ENCODE measurements at regions not wholly inside any gene's neighbourhood (a gene's known extent, or its start where the extent isn't known, plus 50 kb on each side); places are given as distances from the start of the nearest gene placed in this dataset.
"Not testable (repeated sequence)": the region's sequence is repeated elsewhere in the genome, so short reads cannot be mapped to it uniquely, and the experiment has no call there.

DNA sequence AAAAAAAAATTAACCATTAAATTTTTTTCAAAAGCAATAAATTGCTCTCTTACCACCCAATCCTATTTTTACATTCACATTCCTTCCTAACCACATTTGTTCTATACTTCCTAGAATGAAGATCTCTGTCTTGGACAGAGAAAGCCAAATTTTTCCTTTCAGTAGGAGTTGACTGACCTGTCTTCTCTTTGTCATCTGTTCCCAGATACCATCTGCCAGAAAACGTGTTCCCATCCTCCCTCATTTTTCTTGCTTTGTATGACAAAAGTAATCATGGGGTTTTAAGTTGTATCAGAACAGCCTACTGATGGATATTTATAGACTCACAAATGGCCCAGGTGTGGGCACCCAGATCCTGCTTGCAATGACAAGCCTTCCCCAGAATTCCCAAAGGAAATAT lies 182.1 kb downstream of the CYP26B1 start:
- FAIRE-seq (no peak), DNase-seq (ENCODE audit: insufficient read length) (no peak)
- TF ChIP-seq POLR2AphosphoS5 (IDR thresholded peaks at IDR 0.05; ENCODE audit: low read depth, low read length) (no peak), POLR2A (IDR thresholded peaks at IDR 0.05; ENCODE audit: low read depth, low read length) (no peak), TAF1 (IDR thresholded peaks at IDR 0.05; ENCODE audit: borderline replicate concordance, low read depth, low read length) (no peak)

DNA sequence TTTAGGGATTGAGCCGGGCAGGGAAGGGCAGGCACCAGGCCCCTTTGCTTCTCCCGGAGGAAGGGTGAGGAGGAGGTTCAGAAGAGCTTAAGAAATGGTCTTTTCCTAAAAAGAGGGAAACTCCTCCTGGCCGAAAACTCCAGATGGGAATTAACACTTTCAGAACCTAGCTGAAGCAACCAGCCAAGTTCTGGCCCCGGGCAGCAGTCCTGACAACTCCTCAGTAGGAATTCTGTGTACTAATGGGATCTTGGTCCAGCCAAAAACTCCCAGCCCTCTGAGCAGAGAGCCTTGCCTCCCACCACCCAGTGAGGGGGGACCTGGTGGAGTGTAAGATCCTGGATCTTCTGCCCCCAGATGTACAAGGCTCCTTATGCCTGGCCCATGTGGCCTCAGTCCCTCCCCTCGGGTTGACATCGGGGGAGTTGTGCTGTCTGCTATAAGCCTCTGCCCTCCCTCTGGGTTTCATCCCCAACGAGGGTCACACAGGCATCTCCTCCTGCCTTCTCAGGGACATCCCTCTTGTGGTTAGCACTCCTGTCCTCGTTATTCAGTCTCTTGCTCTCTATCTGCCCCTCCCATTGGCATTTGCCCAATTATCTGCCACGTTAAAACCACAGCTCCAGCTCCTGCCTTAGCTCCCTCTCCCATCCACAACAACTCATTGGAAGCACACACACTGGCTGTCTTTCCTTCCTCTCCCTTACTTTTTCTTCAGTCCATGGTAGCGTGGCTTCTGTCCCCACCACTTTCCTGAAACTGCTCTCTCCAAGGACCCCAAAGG lies 184.6 kb downstream of the CYP26B1 start:
- FAIRE-seq (no peak), DNase-seq (ENCODE audit: insufficient read length) (no peak)
- TF ChIP-seq POLR2AphosphoS5 (IDR thresholded peaks at IDR 0.05; ENCODE audit: low read depth, low read length) (no peak), POLR2A (IDR thresholded peaks at IDR 0.05; ENCODE audit: low read depth, low read length) (no peak), TAF1 (IDR thresholded peaks at IDR 0.05; ENCODE audit: borderline replicate concordance, low read depth, low read length) (no peak)

DNA sequence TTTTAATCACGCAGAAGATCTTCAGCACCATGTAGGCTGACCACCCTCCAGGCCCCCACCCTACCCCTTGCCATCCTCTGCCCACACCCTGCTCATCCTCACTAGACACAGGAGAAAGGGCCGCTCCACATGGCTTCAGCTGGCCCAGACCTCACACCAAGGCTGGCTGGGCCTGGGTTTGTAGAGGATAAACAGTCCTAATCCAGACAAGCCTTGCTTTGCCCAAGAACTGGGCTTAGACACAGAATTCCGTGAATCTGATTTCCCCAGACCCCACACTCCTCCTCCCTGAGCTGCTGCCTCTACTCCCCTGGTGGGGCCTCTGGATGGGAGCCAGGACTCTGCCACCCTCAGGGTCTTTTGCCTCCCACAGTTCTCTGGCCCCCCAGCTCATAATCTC lies 185.3 kb downstream of the CYP26B1 start:
- DNase-seq (ENCODE audit: insufficient read length) (no peak), FAIRE-seq (no peak)
- TF ChIP-seq POLR2AphosphoS5 (IDR thresholded peaks at IDR 0.05; ENCODE audit: low read depth, low read length): no peak
- TF ChIP-seq POLR2A (IDR thresholded peaks at IDR 0.05; ENCODE audit: low read depth, low read length): no peak
- TF ChIP-seq TAF1 (IDR thresholded peaks at IDR 0.05; ENCODE audit: borderline replicate concordance, low read depth, low read length): no peak

DNA sequence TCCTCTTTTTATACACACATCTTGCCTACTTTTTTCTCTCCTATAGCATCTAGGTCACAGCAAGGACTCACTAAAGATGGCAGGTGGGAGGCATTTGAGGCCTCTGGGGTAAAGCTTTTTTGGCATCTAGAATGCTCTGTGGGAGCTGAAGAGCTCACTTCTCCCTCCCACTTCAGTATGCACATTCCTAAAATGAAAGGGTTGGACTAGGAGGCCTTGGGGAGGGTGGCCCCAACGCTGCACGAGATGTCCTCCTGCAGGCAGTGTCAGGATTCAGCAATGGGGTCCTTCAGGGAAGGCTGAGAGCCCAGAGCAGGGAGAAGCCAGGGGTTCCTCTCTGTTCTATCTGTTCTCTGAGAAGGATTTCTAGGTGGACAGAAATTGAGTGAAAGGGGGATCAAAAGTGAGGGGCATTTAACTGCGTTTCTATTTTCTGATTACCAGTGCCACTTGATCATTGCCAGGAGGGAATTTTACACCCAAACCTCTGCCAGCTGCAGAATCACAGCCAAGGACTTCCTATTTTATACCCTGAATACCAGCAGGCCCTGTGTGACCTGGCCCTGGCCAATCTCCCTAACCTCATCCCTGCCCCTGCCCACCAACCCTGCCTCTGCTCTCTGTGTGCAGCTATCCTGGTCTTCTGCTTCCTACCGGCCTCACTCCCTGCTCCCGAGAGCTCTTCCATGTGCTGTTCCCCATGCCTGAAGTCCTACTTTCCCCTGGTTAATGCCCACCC lies 186.2 kb downstream of the CYP26B1 start:
- DNase-seq (ENCODE audit: insufficient read length): no peak
- no peak for TF ChIP-seq POLR2A (IDR thresholded peaks at IDR 0.05; ENCODE audit: low read depth, low read length)
- no peak for TF ChIP-seq TAF1 (IDR thresholded peaks at IDR 0.05; ENCODE audit: borderline replicate concordance, low read depth, low read length)
- no peak for TF ChIP-seq POLR2AphosphoS5 (IDR thresholded peaks at IDR 0.05; ENCODE audit: low read depth, low read length)
- no peak for FAIRE-seq

DNA sequence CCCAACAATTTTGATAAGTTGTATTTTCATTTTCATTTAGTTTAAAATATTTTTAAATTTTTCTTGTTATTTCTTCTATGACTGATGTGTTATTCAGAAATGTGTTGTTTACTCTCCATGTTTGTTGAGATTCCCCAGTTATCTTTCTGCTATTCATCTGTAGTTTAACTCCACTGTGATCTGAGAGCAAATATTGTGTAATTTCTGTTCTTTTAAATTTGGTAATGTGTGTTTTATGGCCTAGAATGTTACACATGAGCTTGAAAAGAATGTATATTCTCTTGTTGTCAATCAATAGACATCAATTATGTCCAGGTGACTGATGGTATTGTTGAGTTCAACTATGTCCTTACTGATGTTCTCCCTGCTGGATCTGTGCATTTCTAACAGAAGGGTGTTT lies 188.2 kb downstream of the CYP26B1 start:
- FAIRE-seq: no peak
- DNase-seq (ENCODE audit: insufficient read length): no peak
- no peak for TF ChIP-seq POLR2A (IDR thresholded peaks at IDR 0.05; ENCODE audit: low read depth, low read length)
- no peak for TF ChIP-seq TAF1 (IDR thresholded peaks at IDR 0.05; ENCODE audit: borderline replicate concordance, low read depth, low read length)
- TF ChIP-seq POLR2AphosphoS5 (IDR thresholded peaks at IDR 0.05; ENCODE audit: low read depth, low read length): no peak

DNA sequence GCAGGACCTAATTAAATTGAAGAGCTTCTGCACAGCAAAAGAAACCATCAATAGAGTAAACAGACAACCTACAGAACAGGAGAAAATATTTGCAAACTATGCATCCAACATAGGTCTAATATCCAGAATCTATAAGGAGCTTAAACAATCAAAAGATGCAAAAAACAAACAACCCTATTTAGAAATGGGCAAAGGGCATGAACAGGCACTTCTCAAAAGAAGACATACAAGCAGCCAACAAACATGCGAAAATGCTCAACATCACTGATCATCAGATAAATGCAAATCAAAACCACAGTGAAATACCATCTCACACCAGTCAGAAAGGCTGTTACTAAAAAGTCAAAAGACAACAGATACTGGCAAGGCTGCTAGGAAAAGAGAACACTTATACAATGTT lies 189.2 kb downstream of the CYP26B1 start:
- not testable (repeated sequence) for DNase-seq (ENCODE audit: insufficient read length); FAIRE-seq

DNA sequence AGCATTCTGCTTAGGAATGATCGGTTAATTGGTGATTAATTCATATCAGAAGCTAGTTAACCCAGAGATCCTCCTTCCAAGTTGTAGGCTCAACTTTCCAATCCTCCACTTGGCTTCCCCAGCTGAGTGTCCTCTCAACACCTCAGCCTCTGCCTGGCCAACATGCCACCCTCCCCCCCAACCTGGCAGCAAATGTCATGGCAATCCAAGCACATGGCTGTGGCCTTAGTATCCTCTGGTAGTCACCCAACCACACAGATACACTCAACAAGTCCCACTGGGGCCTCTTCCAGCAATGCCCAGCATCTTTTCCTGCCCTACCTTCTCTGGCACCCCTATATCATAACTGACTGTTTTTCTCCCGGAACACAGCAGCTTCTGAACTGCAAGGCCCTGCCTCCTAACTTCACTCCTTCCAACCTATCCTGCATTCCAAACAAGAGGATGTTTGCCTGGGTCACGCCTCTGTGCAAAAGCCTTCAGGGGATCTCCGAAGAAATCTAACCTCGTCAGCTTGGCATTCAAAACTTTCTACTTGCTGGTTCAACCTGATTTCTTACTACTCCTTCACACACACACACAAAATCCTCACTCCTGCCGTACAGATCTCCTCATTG lies 195.0 kb downstream of the CYP26B1 start:
- no peak for TF ChIP-seq POLR2AphosphoS5 (IDR thresholded peaks at IDR 0.05; ENCODE audit: low read depth, low read length)
- no peak for TF ChIP-seq POLR2A (IDR thresholded peaks at IDR 0.05; ENCODE audit: low read depth, low read length)
- no peak for TF ChIP-seq TAF1 (IDR thresholded peaks at IDR 0.05; ENCODE audit: borderline replicate concordance, low read depth, low read length)
- DNase-seq (ENCODE audit: insufficient read length) (no peak), FAIRE-seq (no peak)

DNA sequence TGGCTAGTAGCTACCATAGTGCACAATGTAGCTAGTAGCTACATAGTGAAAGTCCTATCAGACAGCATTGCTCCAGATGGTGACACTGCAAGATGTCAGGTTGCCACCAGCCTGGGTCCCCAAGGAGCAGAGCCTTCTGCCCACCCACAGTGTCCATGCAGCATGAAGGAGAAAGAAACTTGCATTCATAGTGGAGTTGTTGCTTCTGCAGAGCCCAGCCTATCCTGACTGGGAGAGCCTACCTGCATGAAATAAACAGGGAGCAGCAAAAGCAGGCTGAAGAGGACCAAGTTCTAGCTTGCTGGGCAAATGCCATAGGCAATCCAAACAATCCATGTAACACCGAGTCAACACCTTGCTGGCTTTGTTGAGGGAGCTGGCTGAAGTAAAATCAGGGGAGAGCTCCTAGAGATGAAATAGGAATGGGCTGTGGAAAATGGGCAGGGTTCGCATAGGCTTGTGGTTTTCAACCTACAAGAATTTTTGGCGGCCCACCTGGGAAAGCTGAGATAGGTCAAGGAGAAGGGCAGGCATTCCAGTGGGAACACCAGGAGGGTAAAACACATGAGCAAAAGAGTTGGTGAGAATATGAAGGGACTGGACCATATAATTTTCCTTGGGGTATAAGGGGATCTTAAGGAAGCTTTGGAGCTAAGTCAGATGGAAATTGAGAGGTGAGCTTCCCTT lies 195.8 kb downstream of the CYP26B1 start:
- no peak for FAIRE-seq
- DNase-seq (ENCODE audit: insufficient read length): no peak
- TF ChIP-seq POLR2A (IDR thresholded peaks at IDR 0.05; ENCODE audit: low read depth, low read length): no peak
- no peak for TF ChIP-seq TAF1 (IDR thresholded peaks at IDR 0.05; ENCODE audit: borderline replicate concordance, low read depth, low read length)
- TF ChIP-seq POLR2AphosphoS5 (IDR thresholded peaks at IDR 0.05; ENCODE audit: low read depth, low read length): no peak

DNA sequence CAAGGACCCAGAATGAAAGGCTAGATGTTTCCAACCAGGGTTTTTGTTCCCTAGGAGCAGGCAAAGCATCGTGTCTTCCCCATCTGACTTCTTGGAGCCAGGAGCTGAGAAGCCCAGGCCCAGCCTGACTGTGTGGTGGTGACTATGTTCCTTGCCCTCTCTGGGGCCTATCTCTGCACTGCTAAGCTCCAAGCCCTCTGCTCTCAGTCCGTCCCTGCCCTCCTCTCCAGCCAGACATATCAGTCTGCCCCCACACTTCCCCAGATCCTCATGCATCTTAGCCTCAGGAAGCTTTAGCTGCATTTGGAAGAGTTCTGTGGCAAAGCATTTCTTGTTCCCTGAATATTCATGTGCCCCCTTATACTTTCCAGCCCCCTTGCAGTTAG lies 196.6 kb downstream of the CYP26B1 start:
- no peak for DNase-seq (ENCODE audit: insufficient read length)
- TF ChIP-seq POLR2AphosphoS5 (IDR thresholded peaks at IDR 0.05; ENCODE audit: low read depth, low read length): no peak
- no peak for TF ChIP-seq POLR2A (IDR thresholded peaks at IDR 0.05; ENCODE audit: low read depth, low read length)
- FAIRE-seq: no peak

DNA sequence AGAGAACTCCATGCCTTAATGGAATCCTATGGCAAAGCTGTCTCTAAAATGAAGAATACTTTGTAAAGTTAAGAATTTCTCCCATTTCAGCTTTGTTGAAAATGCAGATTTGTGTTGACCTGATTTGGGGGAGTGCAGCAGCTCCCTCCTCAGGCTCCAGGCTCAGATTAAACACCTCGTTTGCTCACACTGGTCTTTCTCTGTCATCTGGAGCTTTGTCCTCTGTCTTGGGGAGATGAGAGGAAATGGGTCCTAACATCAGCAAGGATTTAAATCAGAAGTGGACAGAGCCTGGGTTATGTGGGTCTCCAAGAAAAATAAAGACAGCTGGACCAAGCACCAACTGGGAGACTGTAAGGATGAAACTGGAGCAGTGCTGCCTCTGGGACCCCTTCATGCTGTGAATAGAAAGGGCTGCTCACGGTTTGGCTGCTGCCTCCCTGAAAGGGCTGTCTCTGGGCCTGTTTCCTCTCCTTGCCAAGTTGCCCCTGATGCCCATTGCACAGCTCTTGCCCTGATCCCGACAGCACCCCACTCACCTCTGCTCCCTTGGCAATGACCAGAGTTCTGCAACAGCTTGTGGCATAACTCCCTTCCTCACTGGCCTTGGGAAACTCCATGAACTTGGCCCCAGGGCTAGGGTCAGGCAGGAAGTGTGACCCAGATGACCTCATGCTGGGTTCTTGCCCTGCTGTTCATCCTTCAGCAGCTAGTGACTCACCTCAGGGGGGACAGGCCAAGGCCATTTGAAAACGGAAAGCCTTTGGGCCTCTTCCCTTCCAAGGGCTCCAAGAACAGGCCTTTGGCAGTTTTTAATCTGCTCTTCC lies 197.2 kb downstream of the CYP26B1 start:
- TF ChIP-seq TAF1 (IDR thresholded peaks at IDR 0.05; ENCODE audit: borderline replicate concordance, low read depth, low read length) (no peak), POLR2AphosphoS5 (IDR thresholded peaks at IDR 0.05; ENCODE audit: low read depth, low read length) (no peak), POLR2A (IDR thresholded peaks at IDR 0.05; ENCODE audit: low read depth, low read length) (no peak)
- DNase-seq (ENCODE audit: insufficient read length) (no peak), FAIRE-seq (no peak)

DNA sequence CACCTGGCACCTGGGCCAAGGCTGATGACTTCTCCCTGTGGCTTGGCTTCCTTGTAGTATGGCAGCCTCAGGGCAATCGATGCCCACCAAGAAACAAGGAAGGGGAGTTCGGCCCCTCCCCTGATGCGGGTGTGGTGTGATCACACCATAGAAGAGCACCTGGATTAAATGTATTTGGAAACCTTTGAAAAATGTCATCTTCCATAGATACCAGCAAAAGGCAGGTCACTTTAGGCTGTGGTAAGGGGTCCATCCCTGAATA lies 198.2 kb downstream of the CYP26B1 start:
- FAIRE-seq (no peak), DNase-seq (ENCODE audit: insufficient read length) (no peak)
- TF ChIP-seq POLR2A (IDR thresholded peaks at IDR 0.05; ENCODE audit: low read depth, low read length): no peak
- no peak for TF ChIP-seq POLR2AphosphoS5 (IDR thresholded peaks at IDR 0.05; ENCODE audit: low read depth, low read length)
- TF ChIP-seq TAF1 (IDR thresholded peaks at IDR 0.05; ENCODE audit: borderline replicate concordance, low read depth, low read length): no peak
